ENCODE measurements at regions not wholly inside any gene's neighbourhood (a gene's known extent, or its start where the extent isn't known, plus 50 kb on each side); places are given as distances from the start of the nearest gene placed in this dataset.

GRCh38 chr1:195186544-195186943, 1421.7 kb downstream of the KCNT2 start (continued):
- no peak for TF ChIP-seq TSHZ1 (CRISPR knock-in tag; IDR thresholded peaks at IDR 0.05)

- H3K4me1 ChIP-seq (replicated peaks in 1 of 2; ENCODE audit: control insufficient read depth in 2 of 2, insufficient read depth in 2 of 2, low read length in 2 of 2) = no peaks in the 10 kb centered on the region
- no peak for TF ChIP-seq BMI1 (IDR thresholded peaks at IDR 0.05; ENCODE audit: low read length)
- TF ChIP-seq PREB (CRISPR knock-in tag; IDR thresholded peaks at IDR 0.05) = no peak
- no peak for TF ChIP-seq THAP12 (CRISPR knock-in tag; IDR thresholded peaks at IDR 0.05)
- TF ChIP-seq MTF1 (CRISPR knock-in tag; IDR thresholded peaks at IDR 0.05; ENCODE audit: borderline replicate concordance) = no peak
- in situ Hi-C loops (cut with MboI) = no loop called here
Observed at GRCh38 chr1:195185736-195186135, 1422.5 kb downstream of the KCNT2 start.

More at GRCh38 chr1:195185736-195186135, 1422.5 kb downstream of the KCNT2 start:
- no peaks in the 10 kb centered on the region for H3K9me1 ChIP-seq (ENCODE audit: control insufficient read depth, insufficient read depth, low read length)
- no peak overlapping the region for H3K4me3 ChIP-seq
- no peak for FAIRE-seq
- no peaks in the 10 kb centered on the region; the same call in 1 of the 2 replicates for H3K9me3 ChIP-seq (replicated peaks; ENCODE audit: control insufficient read depth, insufficient read depth, low read depth, low read length)
- H4K20me1 ChIP-seq (replicated peaks; ENCODE audit: control insufficient read depth, insufficient read depth, low read length) = no peaks in the 10 kb centered on the region
- H3K9ac ChIP-seq (ENCODE audit: insufficient read depth in 1 of 2, low read depth in 2 of 2, low read length in 2 of 2) = no peak overlapping the region
- no peak overlapping the region for H3K4me2 ChIP-seq (ENCODE audit: insufficient read depth, low read length)
- ChIA-PET CTCF (ENCODE audit: low intra/inter-chr PET ratio) (no interaction called here), POLR2A (no interaction called here)
- intact Hi-C loops (cut with micrococcal nuclease) = no loop called here
- no TSS peak for BruUV-seq (replicated peaks)
- WGBS (ENCODE audit: insufficient coverage, low coverage, missing lambda C conversion rate) = 2% methylated on average over 2 of the region's 2 CpGs
- DNase-seq (ENCODE audit: extremely low read depth in 1 of 4, low spot score in 3 of 4) = no peak
- H2AFZ ChIP-seq (ENCODE audit: low read depth, low read length) = no peak overlapping the region
- H3K27me3 ChIP-seq (ENCODE audit: control insufficient read depth in 2 of 2, insufficient read depth in 2 of 2, low read length in 2 of 2) = no peaks in the 10 kb centered on the region
- no peaks in the 10 kb centered on the region for H3K36me3 ChIP-seq (ENCODE audit: control insufficient read depth, insufficient read depth, low read length)
- H3K79me2 ChIP-seq (ENCODE audit: control insufficient read depth, insufficient read depth, low read length) = no peaks in the 10 kb centered on the region
- H3K27ac ChIP-seq (ENCODE audit: extremely low read depth, low read depth, low read length) = no peak overlapping the region
- no peak for ATAC-seq

Data from K562 (cell line).